Left ventricle myocardium inferior (tissue), 1 donor: ENCODE measurements at regions not wholly inside any gene's neighbourhood (a gene's known extent, or its start where the extent isn't known, plus 50 kb on each side); places are given as distances from the start of the nearest gene placed in this dataset.
"Not testable (repeated sequence)": the region's sequence is repeated elsewhere in the genome, so short reads cannot be mapped to it uniquely, and the experiment has no call there.

Experiments used
- DNase-seq: peaks from one replicate; pipeline ENCODE4 v3.0.0-alpha.2; 2020
- H3K27ac ChIP-seq: fragments of 200-600 bp; replicated peaks from 2 replicates; pipeline ENCODE4 v1.8.0; 2021
- H3K27me3 ChIP-seq: fragments of 200-600 bp; 2 replicates; pipeline ENCODE4 v1.8.0; 2021; ENCODE audit warnings: low read depth
- H3K36me3 ChIP-seq: fragments of 200-600 bp; 2 replicates; pipeline ENCODE4 v1.8.0; 2021
- H3K4me1 ChIP-seq: fragments of 200-600 bp; 2 replicates; pipeline ENCODE4 v1.8.0; 2021
- H3K4me3 ChIP-seq: fragments of 200-600 bp; 2 replicates; pipeline ENCODE4 v1.8.0; 2021; ENCODE audit warnings: mild to moderate bottlenecking, moderate library complexity
- H3K9me3 ChIP-seq: fragments of 200-600 bp; replicated peaks from 2 replicates; pipeline ENCODE4 v1.8.0; 2021
- intact Hi-C: fragments of 100-400 bp; cut with micrococcal nuclease; formaldehyde crosslinking; loops from one replicate; pipeline ENCODE4 v1.11.0; 2022
- TF ChIP-seq, protein P1 (sequence below): fragments of 200-600 bp; IDR thresholded peaks from 2 replicates; pipeline ENCODE4 v1.8.0; 2021; ENCODE audit warnings: antibody characterized with exemption, mild to moderate bottlenecking, borderline replicate concordance
- donor health status: DM: no; HTN: yes; CAD: no; lungs with severe emphysema.

DNA sequence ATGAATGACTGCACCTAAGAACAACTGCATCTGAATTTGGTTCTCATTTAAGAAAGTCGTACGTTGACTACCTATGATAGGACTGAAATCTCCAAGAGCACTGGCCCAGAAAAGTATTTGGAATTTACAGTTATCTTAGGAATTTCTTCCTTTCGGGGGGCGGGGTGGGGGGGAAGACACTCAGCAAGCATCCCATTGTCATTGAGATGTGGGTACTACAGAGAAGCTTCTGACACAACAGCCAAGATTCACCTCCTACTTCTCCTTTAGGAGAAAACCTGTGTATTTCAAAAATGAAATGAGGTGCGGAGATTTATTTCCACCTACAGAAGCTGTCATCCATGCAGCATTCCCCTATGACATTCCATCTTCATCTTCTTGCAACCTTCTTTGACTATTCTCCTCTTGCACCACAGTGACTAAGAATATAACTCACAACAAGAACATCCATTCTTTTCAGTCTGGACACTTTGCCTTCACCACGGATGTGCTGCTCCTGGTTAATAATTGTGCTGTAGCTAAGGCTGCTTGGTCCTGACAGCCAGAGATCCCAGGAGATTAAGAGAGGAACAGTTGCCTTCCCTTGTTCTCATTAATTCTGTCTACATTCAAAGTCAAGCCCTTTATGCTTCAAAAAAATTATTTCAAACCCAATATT is 98.4 kb upstream of the FRMD4A start:
- H3K36me3 ChIP-seq, result no peaks in the 10 kb centered on the region
- H3K27ac ChIP-seq, result no peak overlapping the region
- H3K9me3 ChIP-seq, result no peaks in the 10 kb centered on the region
- no peak overlapping the region for H3K4me3 ChIP-seq
- no peak for DNase-seq
- peaks cover 26% of the 10 kb centered on the region for H3K27me3 ChIP-seq
- no peaks in the 10 kb centered on the region for H3K4me1 ChIP-seq
- intact Hi-C loops, result no loop called here
- TF ChIP-seq, protein P1, sequence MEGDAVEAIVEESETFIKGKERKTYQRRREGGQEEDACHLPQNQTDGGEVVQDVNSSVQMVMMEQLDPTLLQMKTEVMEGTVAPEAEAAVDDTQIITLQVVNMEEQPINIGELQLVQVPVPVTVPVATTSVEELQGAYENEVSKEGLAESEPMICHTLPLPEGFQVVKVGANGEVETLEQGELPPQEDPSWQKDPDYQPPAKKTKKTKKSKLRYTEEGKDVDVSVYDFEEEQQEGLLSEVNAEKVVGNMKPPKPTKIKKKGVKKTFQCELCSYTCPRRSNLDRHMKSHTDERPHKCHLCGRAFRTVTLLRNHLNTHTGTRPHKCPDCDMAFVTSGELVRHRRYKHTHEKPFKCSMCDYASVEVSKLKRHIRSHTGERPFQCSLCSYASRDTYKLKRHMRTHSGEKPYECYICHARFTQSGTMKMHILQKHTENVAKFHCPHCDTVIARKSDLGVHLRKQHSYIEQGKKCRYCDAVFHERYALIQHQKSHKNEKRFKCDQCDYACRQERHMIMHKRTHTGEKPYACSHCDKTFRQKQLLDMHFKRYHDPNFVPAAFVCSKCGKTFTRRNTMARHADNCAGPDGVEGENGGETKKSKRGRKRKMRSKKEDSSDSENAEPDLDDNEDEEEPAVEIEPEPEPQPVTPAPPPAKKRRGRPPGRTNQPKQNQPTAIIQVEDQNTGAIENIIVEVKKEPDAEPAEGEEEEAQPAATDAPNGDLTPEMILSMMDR, result no peak

DNA sequence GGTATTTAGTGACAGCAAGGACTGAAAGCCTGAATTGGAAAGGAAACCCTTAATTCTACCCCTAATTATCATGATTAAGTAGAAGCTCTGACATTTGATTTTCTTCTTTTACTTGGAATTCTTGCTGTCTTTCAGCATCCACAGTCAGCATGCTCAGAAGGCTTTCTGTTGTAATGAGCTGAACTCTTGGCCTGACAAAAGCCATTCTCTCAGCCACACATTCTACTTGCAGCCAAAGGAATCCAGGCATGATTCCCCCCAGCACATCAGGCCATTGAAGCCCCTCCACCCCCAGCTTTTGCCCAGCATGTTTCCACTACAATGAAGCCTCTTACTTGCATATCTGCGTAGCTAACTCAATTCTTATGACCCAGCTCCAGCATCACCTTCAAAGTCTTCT is 94.3 kb upstream of the FRMD4A start:
- H3K4me3 ChIP-seq, result no peak overlapping the region
- TF ChIP-seq, protein P1, result no peak

DNA sequence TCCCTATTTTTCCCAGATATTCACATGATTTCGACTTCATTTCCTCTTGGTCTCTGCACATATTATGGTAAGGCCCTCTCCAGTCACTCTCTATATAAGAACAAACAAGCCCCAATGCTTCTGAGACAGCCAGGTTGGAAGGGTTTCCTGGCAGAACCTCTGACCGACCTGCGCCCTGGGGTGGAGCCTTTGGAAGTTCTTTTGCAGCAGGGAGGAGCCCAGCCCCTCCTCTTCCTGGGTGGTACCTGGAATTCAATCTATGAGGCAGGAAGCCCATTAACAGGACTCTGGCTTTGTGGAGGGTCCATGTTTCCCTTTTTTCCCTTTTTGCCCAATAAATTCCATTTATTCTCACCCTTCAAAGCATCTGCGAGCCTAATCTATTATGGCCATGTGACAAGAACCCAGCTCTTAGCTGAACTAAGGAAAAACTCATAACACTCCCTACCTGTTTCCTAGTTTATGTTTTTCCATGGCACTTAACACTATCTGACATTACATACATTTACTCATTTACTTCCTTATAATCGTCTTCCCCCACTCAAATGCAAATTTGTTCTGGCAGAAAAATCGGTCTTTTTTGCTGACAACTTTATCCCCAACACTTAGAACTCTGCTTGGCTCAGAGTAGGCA is 92.5 kb upstream of the FRMD4A start:
- Histone ChIP-seq H3K36me3 (no peaks in the 10 kb centered on the region), H3K9me3 (no peaks in the 10 kb centered on the region), H3K27me3 (peaks cover 10% of the 10 kb centered on the region), H3K4me3 (no peak overlapping the region), H3K4me1 (no peaks in the 10 kb centered on the region), H3K27ac (no peak overlapping the region)
- intact Hi-C loops, result no loop called here
- no peak for DNase-seq
- TF ChIP-seq, protein P1, result no peak

More for the DNA sequence above, 94.3 kb upstream of the FRMD4A start:
- intact Hi-C loops, result no loop called here
- H3K4me1 ChIP-seq, result no peaks in the 10 kb centered on the region
- peaks cover 26% of the 10 kb centered on the region for H3K27me3 ChIP-seq
- H3K36me3 ChIP-seq, result no peaks in the 10 kb centered on the region
- no peak for DNase-seq
- no peaks in the 10 kb centered on the region for H3K9me3 ChIP-seq
- no peak overlapping the region for H3K27ac ChIP-seq

DNA sequence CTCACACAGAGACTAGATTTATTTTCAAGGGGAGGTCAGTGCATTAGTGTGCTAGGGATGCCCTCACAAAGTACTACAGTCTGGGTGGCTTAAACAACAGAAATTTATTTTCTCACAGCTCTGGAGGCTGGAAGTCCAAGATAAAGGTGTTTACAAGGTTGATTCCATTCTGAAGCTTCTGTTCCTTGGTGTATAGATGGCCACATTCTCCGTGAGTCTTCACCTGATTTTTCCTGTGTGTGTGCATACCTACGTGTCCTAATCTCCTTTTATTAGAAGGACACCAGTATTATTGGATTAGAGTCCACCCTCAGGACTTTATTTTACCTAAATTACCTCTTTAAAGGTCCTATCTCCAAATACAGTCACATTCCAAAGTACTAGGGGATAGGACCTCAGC is 91.7 kb upstream of the FRMD4A start:
- Histone ChIP-seq H3K36me3 (no peaks in the 10 kb centered on the region), H3K4me1 (no peaks in the 10 kb centered on the region), H3K9me3 (no peaks in the 10 kb centered on the region), H3K27ac (no peak overlapping the region), H3K27me3 (peaks cover 5% of the 10 kb centered on the region), H3K4me3 (no peak overlapping the region)
- intact Hi-C loops, result no loop called here
- no peak for DNase-seq
- TF ChIP-seq, protein P1, result no peak

DNA sequence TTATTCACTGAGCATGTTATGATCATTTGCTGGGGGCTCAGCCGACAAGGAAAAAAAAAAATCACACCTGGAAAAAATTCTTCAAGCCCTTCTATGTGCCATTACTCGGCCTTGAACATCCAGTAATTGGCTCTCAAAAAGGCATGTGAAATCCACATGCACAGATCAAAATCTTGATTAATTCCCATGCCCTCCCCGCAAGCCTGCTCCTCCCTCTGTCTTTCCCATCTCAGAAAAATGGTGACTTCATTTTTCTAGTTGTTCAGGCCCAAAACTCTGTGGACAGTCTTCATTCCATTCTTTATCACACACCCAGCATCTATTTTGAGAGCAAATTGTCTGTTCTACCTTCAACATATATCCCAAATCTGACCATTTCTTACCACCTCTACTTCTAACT is 91.2 kb upstream of the FRMD4A start:
- Histone ChIP-seq H3K9me3 (no peaks in the 10 kb centered on the region), H3K4me1 (no peaks in the 10 kb centered on the region), H3K27ac (no peak overlapping the region), H3K4me3 (no peak overlapping the region), H3K36me3 (no peaks in the 10 kb centered on the region), H3K27me3 (peaks cover under 1% of the 10 kb centered on the region)
- no peak for DNase-seq
- intact Hi-C loops, result no loop called here
- TF ChIP-seq, protein P1, result no peak

DNA sequence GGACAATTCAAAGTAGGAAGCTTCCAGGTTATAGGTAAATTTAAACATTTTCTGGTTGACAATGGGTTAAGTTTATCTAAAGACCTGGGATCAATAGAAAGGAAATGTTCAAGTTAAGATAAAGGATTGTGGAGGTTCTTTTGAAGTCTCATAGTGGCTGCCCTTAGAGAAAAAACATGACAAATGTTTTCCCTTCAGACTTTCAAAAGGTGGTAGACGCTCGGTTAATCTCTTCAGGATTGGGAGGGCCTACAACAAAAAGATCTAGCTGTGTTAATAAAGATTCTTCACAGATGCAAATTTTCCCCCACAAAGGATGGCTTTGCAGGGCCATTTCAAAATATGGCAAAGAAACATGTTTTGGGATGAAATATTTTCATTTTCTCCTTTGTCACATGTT is 86.6 kb upstream of the FRMD4A start:
- H3K4me3 ChIP-seq, H3K36me3 ChIP-seq: not testable (repeated sequence)

More for the DNA sequence above, 86.6 kb upstream of the FRMD4A start:
- H3K9me3 ChIP-seq, DNase-seq, intact Hi-C loops, H3K27ac ChIP-seq, H3K27me3 ChIP-seq, H3K4me1 ChIP-seq: not testable (repeated sequence)
